GM12878 (cell line): ENCODE measurements at regions not wholly inside any gene's neighbourhood (a gene's known extent, or its start where the extent isn't known, plus 50 kb on each side); places are given as distances from the start of the nearest gene placed in this dataset.

ENCODE experiments used
- ATAC-seq: fragments of 200-7000 bp; cut with Tn5 transposase; 3 replicates; pipeline ENCODE4 v1.9.1; 2020; ENCODE audit warnings: mild to moderate bottlenecking, moderate library complexity
- BruUV-seq: library from RNA; stranded (reverse); fragments of 400-500 nt; replicated peaks from 2 replicates; lab custom pipeline; 2021; lab: Mats Ljungman, UMichigan
- CTCF ChIA-PET: fragments of 300-600 bp; sonication (Branson Sonifier 250); formaldehyde crosslinking; extraction: SDS; loops from one replicate; lab custom pipeline; 2021; ENCODE audit warnings: inconsistent platforms; lab: Yijun Ruan, JAX
- POLR2A ChIA-PET: fragments of 350-600 bp; formaldehyde crosslinking; extraction: SDS; loops from one replicate; lab custom pipeline; 2021; ENCODE audit warnings: inconsistent platforms; lab: Charles Lee
- RAD21 ChIA-PET: fragments of 300-600 bp; sonication (Branson Sonifier 250); formaldehyde crosslinking; loops from one replicate; lab custom pipeline; 2023; ENCODE audit warnings: antibody characterized with exemption; ENCODE audit not compliant: unreplicated experiment; lab: Charles Lee
- SMC1A ChIA-PET: fragments of 300-600 bp; sonication (Branson Sonifier 250); formaldehyde crosslinking; loops from one replicate; lab custom pipeline; 2023; ENCODE audit not compliant: unreplicated experiment, uncharacterized antibody; lab: Charles Lee
- DNase-seq: peaks from one replicate; pipeline ENCODE4 v3.0.0-alpha.2; 2011; ENCODE audit warnings: low read depth, low spot score
- FAIRE-seq: peaks from 3 replicates; lab custom pipeline; 2011; peaks lifted over from hg19 to GRCh38; lab: Jason Lieb, UNC
- H2AFZ ChIP-seq: 2 replicates; pipeline ENCODE4 v1.6.0; 2011; ENCODE audit warnings: low read depth, low read length, control low read depth; ENCODE audit not compliant: control insufficient read depth
- H3K27ac ChIP-seq: 2 replicates; pipeline ENCODE4 v1.5.1; 2011; ENCODE audit warnings: control low read depth; ENCODE audit not compliant: control insufficient read depth, insufficient read depth
- H3K27me3 ChIP-seq, 2 experiments: replicated peaks in 1 of 2; 2 replicates each; pipeline versions ENCODE4 v1.6.0 to v1.6.1; 2011; ENCODE audit warnings: low read length in 1 of 2; ENCODE audit not compliant: control insufficient read depth in 2 of 2, insufficient read depth in 2 of 2
- H3K36me3 ChIP-seq, 2 experiments: 2 replicates each; pipeline ENCODE4 v1.5.1; 2011; ENCODE audit warnings: low read length in 1 of 2; ENCODE audit not compliant: control insufficient read depth in 2 of 2, insufficient read depth in 2 of 2
- H3K4me1 ChIP-seq: 2 replicates; pipeline ENCODE4 v1.6.1; 2011; ENCODE audit warnings: mild to moderate bottlenecking, low read length, moderate library complexity, mixed read lengths; ENCODE audit not compliant: control insufficient read depth, insufficient read depth
- H3K4me2 ChIP-seq: 2 replicates; pipeline ENCODE4 v1.6.0; 2011; ENCODE audit warnings: control low read depth; ENCODE audit not compliant: control insufficient read depth, insufficient read depth
- H3K4me3 ChIP-seq: fragments of 200-600 bp; sonication (generic); 2 replicates; pipeline ENCODE4 v1.5.1; 2016
- H3K79me2 ChIP-seq: 2 replicates; pipeline ENCODE4 v1.6.0; 2011; ENCODE audit warnings: low read length; ENCODE audit not compliant: control insufficient read depth, insufficient read depth
- H3K9ac ChIP-seq: 2 replicates; pipeline ENCODE4 v1.8.0; 2011; ENCODE audit warnings: low read length, control low read depth, mixed read lengths; ENCODE audit not compliant: control insufficient read depth, insufficient read depth
- H3K9me3 ChIP-seq: replicated peaks from 3 replicates; pipeline ENCODE4 v1.5.1; 2011; ENCODE audit warnings: mild to moderate bottlenecking, low read length; ENCODE audit not compliant: control insufficient read depth, insufficient read depth
- H4K20me1 ChIP-seq: 2 replicates; pipeline ENCODE4 v1.6.0; 2011; ENCODE audit not compliant: control insufficient read depth, insufficient read depth
- BMI1 ChIP-seq: fragments of 450-650 bp; IDR thresholded peaks from 2 replicates; pipeline ENCODE4 v1.6.1; 2016; ENCODE audit warnings: mild to moderate bottlenecking, moderate library complexity, borderline replicate concordance
- CHD2 ChIP-seq: IDR thresholded peaks from 2 replicates; pipeline ENCODE4 v1.6.1; 2011; ENCODE audit warnings: low read depth, low read length, improper control_type of control experiment, borderline replicate concordance
- ELK1 ChIP-seq: IDR thresholded peaks from 2 replicates; pipeline ENCODE4 v1.6.1; 2012; ENCODE audit warnings: low read depth, low read length, improper control_type of control experiment
- EP300 ChIP-seq, 2 experiments: fragments of 150-350 bp in 1 of 2; IDR thresholded peaks; 2 replicates each; pipeline ENCODE4 v1.6.1; 2011 to 2012; ENCODE audit warnings: low read depth in 2 of 2, low read length in 2 of 2, borderline replicate concordance in 1 of 2, improper control_type of control experiment in 1 of 2, inconsistent platforms in 1 of 2; ENCODE audit not compliant: control insufficient read depth in 1 of 2
- HDAC6 ChIP-seq: fragments of 200-600 bp; sonication (generic); IDR thresholded peaks from one replicate; pipeline ENCODE4 v1.8.0; 2017; ENCODE audit warnings: antibody characterized with exemption; ENCODE audit not compliant: unreplicated experiment
- IRF4 ChIP-seq: IDR thresholded peaks from 2 replicates; pipeline ENCODE4 v1.6.1; 2011; ENCODE audit warnings: low read depth, low read length
- KDM1A ChIP-seq: fragments of 200-600 bp; sonication (generic); IDR thresholded peaks from 2 replicates; pipeline ENCODE4 v1.6.1; 2016; ENCODE audit warnings: borderline replicate concordance
- LARP7 ChIP-seq: fragments of 450-650 bp; IDR thresholded peaks from 2 replicates; pipeline ENCODE4 v1.6.1; 2017; ENCODE audit warnings: mild to moderate bottlenecking
- MYB ChIP-seq: fragments of 150-350 bp; IDR thresholded peaks from 2 replicates; pipeline ENCODE4 v1.6.1; 2014; ENCODE audit warnings: mild to moderate bottlenecking, low read depth, low read length, borderline replicate concordance
- PAX8 ChIP-seq: fragments of 450-650 bp; IDR thresholded peaks from 2 replicates; pipeline ENCODE4 v1.6.1; 2017; ENCODE audit warnings: mild to moderate bottlenecking, moderate library complexity
- RUNX3 ChIP-seq: IDR thresholded peaks from 2 replicates; pipeline ENCODE4 v1.6.1; 2012; ENCODE audit warnings: low read length, inconsistent platforms
- SRF ChIP-seq, 2 experiments: IDR thresholded peaks; 2 replicates each; pipeline ENCODE4 v1.6.1; 2011; ENCODE audit warnings: low read depth in 2 of 2, low read length in 2 of 2, mild to moderate bottlenecking in 1 of 2, moderate library complexity in 1 of 2
- SUZ12 ChIP-seq: fragments of 200-600 bp; sonication (generic); IDR thresholded peaks from one replicate; pipeline ENCODE4 v1.6.1; 2018; ENCODE audit warnings: antibody characterized with exemption, mild to moderate bottlenecking; ENCODE audit not compliant: unreplicated experiment
- TARDBP ChIP-seq: IDR thresholded peaks from 2 replicates; pipeline ENCODE4 v1.6.1; 2016; ENCODE audit warnings: borderline replicate concordance
- TCF7 ChIP-seq: IDR thresholded peaks from 2 replicates; pipeline ENCODE4 v1.6.1; 2014; ENCODE audit warnings: antibody characterized with exemption, borderline replicate concordance
- USF2 ChIP-seq: IDR thresholded peaks from 2 replicates; pipeline ENCODE4 v1.6.1; 2011; ENCODE audit warnings: low read depth, low read length, improper control_type of control experiment, borderline replicate concordance
- YY1 ChIP-seq: IDR thresholded peaks from 2 replicates; pipeline ENCODE4 v1.6.1; 2011; ENCODE audit warnings: low read depth, mild to moderate bottlenecking, low read length
- ZZZ3 ChIP-seq: IDR thresholded peaks from 2 replicates; pipeline ENCODE4 v1.6.1; 2011; ENCODE audit warnings: low read depth; ENCODE audit not compliant: control insufficient read depth, insufficient read length
- in situ Hi-C: fragments of 300-500 bp; cut with MboI; formaldehyde crosslinking; loops from 9 replicates; pipeline ENCODE4 v1.14.3; 2018; ENCODE audit warnings: mixed read lengths
- intact Hi-C: fragments of 100-400 bp; cut with micrococcal nuclease; formaldehyde crosslinking; loops from one replicate; pipeline ENCODE4 v1.14.2; 2022; ENCODE audit not compliant: unreplicated experiment
- TF ChIP-seq, protein P1 (sequence below): fragments of 450-650 bp; IDR thresholded peaks from 2 replicates; pipeline ENCODE4 v1.6.1; 2016; ENCODE audit warnings: mild to moderate bottlenecking
- TF ChIP-seq, protein P2 (sequence below): fragments of 450-650 bp; IDR thresholded peaks from 2 replicates; pipeline ENCODE4 v1.6.1; 2017; ENCODE audit warnings: mild to moderate bottlenecking, low read depth, inconsistent platforms; ENCODE audit not compliant: poor library complexity, severe bottlenecking

- TF ChIP-seq HDAC6 (no peak), IRF4 (no peak)
These were observed 291.6 kb upstream of the PAPPA start (continued) for GRCh38 chr9:115862021-115862420.

DNA sequence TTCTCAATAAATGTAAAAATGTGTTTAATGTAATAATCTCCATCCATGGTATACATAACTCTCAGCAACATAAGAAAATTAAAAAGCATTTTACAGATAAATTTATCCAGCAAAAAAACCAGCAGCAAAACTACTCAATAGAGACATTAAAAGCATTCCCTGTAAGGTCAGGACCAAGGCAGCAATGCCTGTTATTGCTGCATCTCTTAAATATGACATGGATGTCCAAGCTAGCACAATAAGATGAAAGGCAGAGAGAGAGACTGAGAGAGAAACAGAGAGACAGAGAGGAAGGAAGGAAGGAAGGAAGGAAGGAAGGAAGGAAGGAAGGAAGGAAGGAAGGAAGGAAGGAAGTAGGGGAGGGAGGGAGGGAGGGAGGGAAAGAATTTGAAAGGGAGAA, 289.0 kb upstream of the PAPPA start:
- H3K9me3 ChIP-seq = no peaks in the 10 kb centered on the region
- RAD21 ChIA-PET = no interaction called here
- DNase-seq = no peak
- SMC1A ChIA-PET = no interaction called here
- no peak overlapping the region for H3K4me2 ChIP-seq
- no peaks in the 10 kb centered on the region for H3K4me1 ChIP-seq
- no peaks in the 10 kb centered on the region for H3K79me2 ChIP-seq
- H3K27me3 ChIP-seq = no peaks in the 10 kb centered on the region
- H3K36me3 ChIP-seq = no peaks in the 10 kb centered on the region
- H3K4me3 ChIP-seq = no peak overlapping the region
- H3K9ac ChIP-seq = no peak overlapping the region
- FAIRE-seq = no peak
- CTCF ChIA-PET = no interaction called here
- no peak for ATAC-seq
- in situ Hi-C loops = no loop called here
- POLR2A ChIA-PET = no interaction called here
- no peak overlapping the region for H2AFZ ChIP-seq
- BruUV-seq = no TSS peak
- no peaks in the 10 kb centered on the region for H4K20me1 ChIP-seq
- intact Hi-C loops = loop anchor here (10.0 kb wide), 1 partner anchor 60 kb away; no protein-coding TSS in a partner anchor
- no peak for TF ChIP-seq USF2
- no peak for TF ChIP-seq EP300 (IDR thresholded peaks at IDR 0.05; ENCODE audit: borderline replicate concordance in 1 of 2, control insufficient read depth in 1 of 2, low read depth in 2 of 2, low read length in 2 of 2)
- TF ChIP-seq, protein P1, sequence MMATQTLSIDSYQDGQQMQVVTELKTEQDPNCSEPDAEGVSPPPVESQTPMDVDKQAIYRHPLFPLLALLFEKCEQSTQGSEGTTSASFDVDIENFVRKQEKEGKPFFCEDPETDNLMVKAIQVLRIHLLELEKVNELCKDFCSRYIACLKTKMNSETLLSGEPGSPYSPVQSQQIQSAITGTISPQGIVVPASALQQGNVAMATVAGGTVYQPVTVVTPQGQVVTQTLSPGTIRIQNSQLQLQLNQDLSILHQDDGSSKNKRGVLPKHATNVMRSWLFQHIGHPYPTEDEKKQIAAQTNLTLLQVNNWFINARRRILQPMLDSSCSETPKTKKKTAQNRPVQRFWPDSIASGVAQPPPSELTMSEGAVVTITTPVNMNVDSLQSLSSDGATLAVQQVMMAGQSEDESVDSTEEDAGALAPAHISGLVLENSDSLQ = no peak
- no peak for TF ChIP-seq CHD2
- no peak for TF ChIP-seq PAX8
- no peak for TF ChIP-seq RUNX3
- no peak for TF ChIP-seq SUZ12
- TF ChIP-seq ZZZ3 = no peak
- TF ChIP-seq ELK1 = no peak
- TF ChIP-seq KDM1A = no peak
- no peak for TF ChIP-seq YY1
- TF ChIP-seq SRF (IDR thresholded peaks at IDR 0.05; ENCODE audit: low read depth in 2 of 2, low read length in 2 of 2) = no peak
- TF ChIP-seq BMI1 = no peak
- TF ChIP-seq MYB = no peak
- TF ChIP-seq, protein P2, sequence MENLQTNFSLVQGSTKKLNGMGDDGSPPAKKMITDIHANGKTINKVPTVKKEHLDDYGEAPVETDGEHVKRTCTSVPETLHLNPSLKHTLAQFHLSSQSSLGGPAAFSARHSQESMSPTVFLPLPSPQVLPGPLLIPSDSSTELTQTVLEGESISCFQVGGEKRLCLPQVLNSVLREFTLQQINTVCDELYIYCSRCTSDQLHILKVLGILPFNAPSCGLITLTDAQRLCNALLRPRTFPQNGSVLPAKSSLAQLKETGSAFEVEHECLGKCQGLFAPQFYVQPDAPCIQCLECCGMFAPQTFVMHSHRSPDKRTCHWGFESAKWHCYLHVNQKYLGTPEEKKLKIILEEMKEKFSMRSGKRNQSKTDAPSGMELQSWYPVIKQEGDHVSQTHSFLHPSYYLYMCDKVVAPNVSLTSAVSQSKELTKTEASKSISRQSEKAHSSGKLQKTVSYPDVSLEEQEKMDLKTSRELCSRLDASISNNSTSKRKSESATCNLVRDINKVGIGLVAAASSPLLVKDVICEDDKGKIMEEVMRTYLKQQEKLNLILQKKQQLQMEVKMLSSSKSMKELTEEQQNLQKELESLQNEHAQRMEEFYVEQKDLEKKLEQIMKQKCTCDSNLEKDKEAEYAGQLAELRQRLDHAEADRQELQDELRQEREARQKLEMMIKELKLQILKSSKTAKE = no peak
- no peak for TF ChIP-seq TARDBP
- TF ChIP-seq LARP7 = no peak
- TF ChIP-seq TCF7 = no peak
- H3K27ac ChIP-seq = no peak overlapping the region
